Activated naive CD8-positive, alpha-beta T cell treated with anti-CD3 and anti-CD28 coated beads, Interleukin-2, amount 50 U/mL, for 24 hours (primary cell): ENCODE measurements at regions not wholly inside any gene's neighbourhood (a gene's known extent, or its start where the extent isn't known, plus 50 kb on each side); places are given as distances from the start of the nearest gene placed in this dataset.

ENCODE experiments used
- ATAC-seq: fragments of 150-1000 bp; cut with Tn5 transposase; one replicate; pipeline ENCODE4 v1.10.0; 2021
- DNase-seq: peaks from one replicate; pipeline ENCODE4 v3.0.0; 2021
- H3K27ac Mint-ChIP-seq: one replicate; pipeline ENCODE4 v1.8.0; 2021; ENCODE audit warnings: mild to moderate bottlenecking, mixed read lengths
- H3K27me3 Mint-ChIP-seq: one replicate; pipeline ENCODE4 v1.8.0; 2021; ENCODE audit warnings: mixed read lengths
- H3K36me3 Mint-ChIP-seq: one replicate; pipeline ENCODE4 v1.8.0; 2021; ENCODE audit warnings: low read depth, mixed read lengths
- H3K4me1 Mint-ChIP-seq: one replicate; pipeline ENCODE4 v1.8.0; 2021; ENCODE audit warnings: mixed read lengths
- H3K4me3 Mint-ChIP-seq: one replicate; pipeline ENCODE4 v1.8.0; 2021; ENCODE audit warnings: mild to moderate bottlenecking, moderate library complexity, mixed read lengths
- H3K9me3 Mint-ChIP-seq: one replicate; pipeline ENCODE4 v1.8.0; 2021; ENCODE audit warnings: mixed read lengths

- no peak for ATAC-seq
- peaks cover 9% of the 10 kb centered on the region for H3K27me3 Mint-ChIP-seq
- DNase-seq, result no peak
- H3K27ac Mint-ChIP-seq, result no peak overlapping the region
- no peaks in the 10 kb centered on the region for H3K9me3 Mint-ChIP-seq
- no peak overlapping the region for H3K4me3 Mint-ChIP-seq
- H3K36me3 Mint-ChIP-seq, result no peaks in the 10 kb centered on the region
- no peaks in the 10 kb centered on the region for H3K4me1 Mint-ChIP-seq
Observed at GRCh38 chr2:240302041-240302440, 133.4 kb upstream of the GPC1 start.

- no peaks in the 10 kb centered on the region for H3K9me3 Mint-ChIP-seq
- no peak overlapping the region for H3K4me3 Mint-ChIP-seq
- no peaks in the 10 kb centered on the region for H3K36me3 Mint-ChIP-seq
- peaks cover 9% of the 10 kb centered on the region for H3K27me3 Mint-ChIP-seq
- H3K27ac Mint-ChIP-seq, result no peak overlapping the region
- no peak for DNase-seq
- no peak for ATAC-seq
- H3K4me1 Mint-ChIP-seq, result no peaks in the 10 kb centered on the region
Observed at GRCh38 chr2:240302933-240303595, 132.4 kb upstream of the GPC1 start.

- H3K27me3 Mint-ChIP-seq, result peaks cover 9% of the 10 kb centered on the region
- DNase-seq (no peak), ATAC-seq (no peak)
- no peak overlapping the region for H3K27ac Mint-ChIP-seq
- no peaks in the 10 kb centered on the region for H3K9me3 Mint-ChIP-seq
- H3K36me3 Mint-ChIP-seq, result no peaks in the 10 kb centered on the region
- H3K4me3 Mint-ChIP-seq, result no peak overlapping the region
- no peaks in the 10 kb centered on the region for H3K4me1 Mint-ChIP-seq
Observed at GRCh38 chr2:240303896-240304745, 131.3 kb upstream of the GPC1 start.

- Mint-ChIP-seq H3K27me3 (peaks cover 9% of the 10 kb centered on the region), H3K9me3 (no peaks in the 10 kb centered on the region), H3K27ac (no peak overlapping the region), H3K36me3 (no peaks in the 10 kb centered on the region), H3K4me3 (no peak overlapping the region), H3K4me1 (no peaks in the 10 kb centered on the region)
- no peak for DNase-seq
- no peak for ATAC-seq
Observed at GRCh38 chr2:240304746-240305161, 130.7 kb upstream of the GPC1 start.

GRCh38 chr2:240305369-240305962 lies 130.0 kb upstream of the GPC1 start:
- H3K36me3 Mint-ChIP-seq, result no peaks in the 10 kb centered on the region
- H3K27me3 Mint-ChIP-seq, result peaks cover 9% of the 10 kb centered on the region
- no peak for ATAC-seq
- H3K4me1 Mint-ChIP-seq, result no peaks in the 10 kb centered on the region
- no peak overlapping the region for H3K27ac Mint-ChIP-seq
- no peaks in the 10 kb centered on the region for H3K9me3 Mint-ChIP-seq
- no peak for DNase-seq
- H3K4me3 Mint-ChIP-seq, result no peak overlapping the region

- DNase-seq (no peak), ATAC-seq (no peak)
- no peak overlapping the region for H3K4me3 Mint-ChIP-seq
- peaks cover 7% of the 10 kb centered on the region for H3K27me3 Mint-ChIP-seq
- no peaks in the 10 kb centered on the region for H3K9me3 Mint-ChIP-seq
- no peaks in the 10 kb centered on the region for H3K36me3 Mint-ChIP-seq
- H3K4me1 Mint-ChIP-seq, result no peaks in the 10 kb centered on the region
- no peak overlapping the region for H3K27ac Mint-ChIP-seq
Observed at GRCh38 chr2:240306185-240306584, 129.3 kb upstream of the GPC1 start.

- H3K27me3 Mint-ChIP-seq, result peaks cover 6% of the 10 kb centered on the region
- H3K4me3 Mint-ChIP-seq, result no peak overlapping the region
- H3K9me3 Mint-ChIP-seq, result no peaks in the 10 kb centered on the region
- no peaks in the 10 kb centered on the region for H3K36me3 Mint-ChIP-seq
- DNase-seq (no peak), ATAC-seq (no peak)
- H3K4me1 Mint-ChIP-seq, result no peaks in the 10 kb centered on the region
- no peak overlapping the region for H3K27ac Mint-ChIP-seq
Observed at GRCh38 chr2:240308111-240308651, 127.3 kb upstream of the GPC1 start.

- H3K4me1 Mint-ChIP-seq, result no peaks in the 10 kb centered on the region
- no peaks in the 10 kb centered on the region for H3K9me3 Mint-ChIP-seq
- no peak overlapping the region for H3K4me3 Mint-ChIP-seq
- DNase-seq, result no peak
- peaks cover 11% of the 10 kb centered on the region for H3K27me3 Mint-ChIP-seq
- no peaks in the 10 kb centered on the region for H3K36me3 Mint-ChIP-seq
- no peak for ATAC-seq
- H3K27ac Mint-ChIP-seq, result no peak overlapping the region
Observed at GRCh38 chr2:240309214-240309613, 126.2 kb upstream of the GPC1 start.

- H3K27me3 Mint-ChIP-seq, result peaks cover 13% of the 10 kb centered on the region
- ATAC-seq, result no peak
- no peaks in the 10 kb centered on the region for H3K9me3 Mint-ChIP-seq
- no peak for DNase-seq
- H3K27ac Mint-ChIP-seq, result no peak overlapping the region
- H3K4me3 Mint-ChIP-seq, result no peak overlapping the region
- H3K4me1 Mint-ChIP-seq, result no peaks in the 10 kb centered on the region
- H3K36me3 Mint-ChIP-seq, result no peaks in the 10 kb centered on the region
Observed at GRCh38 chr2:240310201-240310600, 125.3 kb upstream of the GPC1 start.

GRCh38 chr2:240310645-240311044 lies 124.8 kb upstream of the GPC1 start:
- Mint-ChIP-seq H3K36me3 (no peaks in the 10 kb centered on the region), H3K4me3 (no peak overlapping the region), H3K9me3 (no peaks in the 10 kb centered on the region), H3K27me3 (peaks cover 11% of the 10 kb centered on the region), H3K4me1 (no peaks in the 10 kb centered on the region), H3K27ac (no peak overlapping the region)
- DNase-seq (no peak), ATAC-seq (no peak)

GRCh38 chr2:240311821-240312220 lies 123.6 kb upstream of the GPC1 start:
- H3K27ac Mint-ChIP-seq, result no peak overlapping the region
- no peaks in the 10 kb centered on the region for H3K9me3 Mint-ChIP-seq
- DNase-seq, result no peak
- H3K4me1 Mint-ChIP-seq, result no peaks in the 10 kb centered on the region
- no peak overlapping the region for H3K4me3 Mint-ChIP-seq
- no peak for ATAC-seq
- peaks cover 19% of the 10 kb centered on the region for H3K27me3 Mint-ChIP-seq
- H3K36me3 Mint-ChIP-seq, result no peaks in the 10 kb centered on the region

- Mint-ChIP-seq H3K4me1 (no peaks in the 10 kb centered on the region), H3K27me3 (peaks cover 20% of the 10 kb centered on the region), H3K4me3 (no peak overlapping the region), H3K9me3 (no peaks in the 10 kb centered on the region), H3K27ac (no peak overlapping the region), H3K36me3 (no peaks in the 10 kb centered on the region)
- no peak for ATAC-seq
- no peak for DNase-seq
Observed at GRCh38 chr2:240319221-240319854, 116.1 kb upstream of the GPC1 start.

GRCh38 chr2:240319855-240320203 lies 115.6 kb upstream of the GPC1 start:
- no peak overlapping the region for H3K4me3 Mint-ChIP-seq
- H3K27ac Mint-ChIP-seq, result no peak overlapping the region
- H3K27me3 Mint-ChIP-seq, result peaks cover 17% of the 10 kb centered on the region
- no peaks in the 10 kb centered on the region for H3K9me3 Mint-ChIP-seq
- ATAC-seq (peak; percentile 3), DNase-seq (no peak)
- H3K36me3 Mint-ChIP-seq, result no peaks in the 10 kb centered on the region
- H3K4me1 Mint-ChIP-seq, result no peaks in the 10 kb centered on the region

GRCh38 chr2:240320204-240320993 lies 115.1 kb upstream of the GPC1 start:
- H3K4me3 Mint-ChIP-seq, result no peak overlapping the region
- DNase-seq, result no peak
- H3K4me1 Mint-ChIP-seq, result no peaks in the 10 kb centered on the region
- no peaks in the 10 kb centered on the region for H3K9me3 Mint-ChIP-seq
- H3K27ac Mint-ChIP-seq, result no peak overlapping the region
- no peak for ATAC-seq
- peaks cover 17% of the 10 kb centered on the region for H3K27me3 Mint-ChIP-seq
- no peaks in the 10 kb centered on the region for H3K36me3 Mint-ChIP-seq
